Hippocampal formation (tissue), 2 donors: ENCODE measurements at regions not wholly inside any gene's neighbourhood (a gene's known extent, or its start where the extent isn't known, plus 50 kb on each side); places are given as distances from the start of the nearest gene placed in this dataset.
"Not testable (repeated sequence)": the region's sequence is repeated elsewhere in the genome, so short reads cannot be mapped to it uniquely, and the experiment has no call there.

Source experiments
- DNase-seq, 2 donors: peaks; one replicate each; lab custom pipeline; 2025; lab: John Stamatoyannopoulos, UW

- DNase-seq: no peak
Measured at GRCh38 chr12:125776212-125776611, 711.0 kb downstream of the AACS start.

- no peak for DNase-seq
Measured at GRCh38 chr12:125786143-125786542, 720.9 kb downstream of the AACS start.

- DNase-seq: no peak
Measured at GRCh38 chr12:125794401-125794800, 729.2 kb downstream of the AACS start.

- no peak for DNase-seq
Measured at GRCh38 chr12:125797421-125798175, 732.4 kb downstream of the AACS start.

- DNase-seq: no peak
Measured at GRCh38 chr12:125804660-125805059, 739.4 kb downstream of the AACS start.

- no peak for DNase-seq
Measured at GRCh38 chr12:125824276-125824675, 759.0 kb downstream of the AACS start.

GRCh38 chr12:125835852-125836251, 770.6 kb downstream of the AACS start:
- DNase-seq: no peak

- no peak for DNase-seq
Measured at GRCh38 chr12:125836647-125837046, 771.4 kb downstream of the AACS start.

- no peak for DNase-seq
Measured at GRCh38 chr12:125841332-125841731, 776.1 kb downstream of the AACS start.

GRCh38 chr12:125852116-125852515, 786.9 kb downstream of the AACS start:
- no peak for DNase-seq

- no peak for DNase-seq
Measured at GRCh38 chr12:125852679-125853078, 787.4 kb downstream of the AACS start.

GRCh38 chr12:125853670-125854069, 788.4 kb downstream of the AACS start:
- peak in 1 of 2 donors; percentile 10 for DNase-seq

- no peak for DNase-seq
Measured at GRCh38 chr12:125856366-125856765, 791.1 kb downstream of the AACS start.

GRCh38 chr12:125856896-125857295, 791.7 kb downstream of the AACS start:
- DNase-seq: no peak

- no peak for DNase-seq
Measured at GRCh38 chr12:125860672-125861288, 795.5 kb downstream of the AACS start.

GRCh38 chr12:125861299-125862281, 796.4 kb downstream of the AACS start:
- DNase-seq: no peak

GRCh38 chr12:125865236-125865635, 800.0 kb downstream of the AACS start:
- not testable (repeated sequence) for DNase-seq

GRCh38 chr12:125871811-125872594, 806.8 kb downstream of the AACS start:
- DNase-seq: no peak

GRCh38 chr12:125873016-125873415, 807.8 kb downstream of the AACS start:
- DNase-seq: no peak

- no peak for DNase-seq
Measured at GRCh38 chr12:125878483-125878882, 813.2 kb downstream of the AACS start.

GRCh38 chr12:125882141-125882540, 816.9 kb downstream of the AACS start:
- peak; percentile 23 to 28 for DNase-seq

- DNase-seq: no peak
Measured at GRCh38 chr12:125888921-125889320, 823.7 kb downstream of the AACS start.
